Body of pancreas (tissue), 4 donors: ENCODE measurements at regions not wholly inside any gene's neighbourhood (a gene's known extent, or its start where the extent isn't known, plus 50 kb on each side); places are given as distances from the start of the nearest gene placed in this dataset.

Experiments
- ATAC-seq: fragments of 150-250 bp; one replicate; pipeline ENCODE4 v1.9.1; 2016
- DNase-seq, 4 donors: peaks; one replicate each; pipeline ENCODE4 v3.0.0-alpha.2; 2019
- H3K27ac ChIP-seq, 4 donors: fragments of 200-600 bp; sonication (generic); 1 replicate in 3 of 4; 2 replicates in 1 of 4; pipeline versions ENCODE4 v1.5.1 to v1.6.1; 2016 to 2019; ENCODE audit warnings: mild to moderate bottlenecking in 1 of 4, mixed read lengths in 1 of 4, moderate library complexity in 1 of 4
- H3K27me3 ChIP-seq, 2 donors: fragments of 200-600 bp; sonication (generic); one replicate each; pipeline ENCODE4 v1.6.0; 2016; ENCODE audit warnings: mild to moderate bottlenecking in 1 of 2
- H3K36me3 ChIP-seq, 2 donors: fragments of 200-600 bp; sonication (generic); replicated peaks in 1 of 2; 2 replicates each; pipeline ENCODE4 v1.5.1; 2016; ENCODE audit warnings: low read depth in 2 of 2; ENCODE audit not compliant: insufficient read depth in 1 of 2
- H3K4me1 ChIP-seq: fragments of 200-600 bp; sonication (generic); one replicate; pipeline ENCODE4 v1.6.0; 2016
- H3K4me3 ChIP-seq, 2 donors: fragments of 200-600 bp; sonication (generic); 1 replicate in 1 of 2; 2 replicates in 1 of 2; pipeline ENCODE4 v1.5.1; 2016 to 2019
- H3K9me3 ChIP-seq, 3 donors: fragments of 200-600 bp; sonication (generic); 1 replicate in 2 of 3; 2 replicates in 1 of 3; pipeline ENCODE4 v1.5.1; 2016
- CTCF ChIP-seq, 7 experiments: fragments of 450-650 bp in 4 of 7; fragments of 200-600 bp in 3 of 7; sonication (generic) in 3 of 7; IDR thresholded peaks; one replicate each; pipeline ENCODE4 v1.5.1; 2016 to 2019; ENCODE audit warnings: antibody characterized with exemption in 7 of 7
- POLR2A ChIP-seq, 3 donors: fragments of 450-650 bp; IDR thresholded peaks; one replicate each; pipeline ENCODE4 v1.6.1; 2016; ENCODE audit warnings: antibody characterized with exemption in 3 of 3, mild to moderate bottlenecking in 2 of 3
- WGBS, 2 donors: methylation state at CpG; one replicate each; pipeline ENCODE4 v1.1.5; 2017; 5-methylcytosine and 5-hydroxymethylcytosine counted together
- intact Hi-C: fragments of 100-400 bp; cut with DNase I; formaldehyde crosslinking; loops from one replicate; pipeline ENCODE4 v1.15.1; 2023

- Histone ChIP-seq H3K4me3 (no peak overlapping the region), H3K36me3 (no peaks in the 10 kb centered on the region), H3K27ac (no peak overlapping the region), H3K9me3 (no peaks in the 10 kb centered on the region), H3K27me3 (no peaks in the 10 kb centered on the region), H3K4me1 (no peaks in the 10 kb centered on the region)
- DNase-seq: no peak
- ATAC-seq: no peak
- TF ChIP-seq POLR2A (IDR thresholded peaks at IDR 0.05): no peak
- TF ChIP-seq CTCF (IDR thresholded peaks at IDR 0.05): no peak
- 33 to 43% methylated on average over 1 of the region's 1 CpG for WGBS, 2 donors
- intact Hi-C loops: no loop called here
Measured at GRCh38 chr5:15266841-15267240, 233.1 kb upstream of the FBXL7 start.

GRCh38 chr5:15266229-15266628 lies 233.8 kb upstream of the FBXL7 start:
- Histone ChIP-seq H3K9me3 (no peaks in the 10 kb centered on the region), H3K4me1 (no peaks in the 10 kb centered on the region), H3K36me3 (no peaks in the 10 kb centered on the region), H3K27me3 (no peaks in the 10 kb centered on the region), H3K4me3 (no peak overlapping the region), H3K27ac (no peak overlapping the region)
- TF ChIP-seq POLR2A (IDR thresholded peaks at IDR 0.05) (no peak), CTCF (IDR thresholded peaks at IDR 0.05) (no peak)
- 36 to 38% methylated on average over 1 of the region's 1 CpG for WGBS, 2 donors
- intact Hi-C loops: no loop called here
- ATAC-seq: no peak
- no peak for DNase-seq

GRCh38 chr5:15263942-15264341 lies 236.0 kb upstream of the FBXL7 start:
- ATAC-seq (no peak), DNase-seq (no peak)
- no peak for TF ChIP-seq POLR2A (IDR thresholded peaks at IDR 0.05)
- TF ChIP-seq CTCF (IDR thresholded peaks at IDR 0.05): no peak
- Histone ChIP-seq H3K4me1 (no peaks in the 10 kb centered on the region), H3K27ac (no peak overlapping the region), H3K4me3 (no peak overlapping the region), H3K9me3 (no peaks in the 10 kb centered on the region), H3K36me3 (no peaks in the 10 kb centered on the region), H3K27me3 (no peaks in the 10 kb centered on the region)
- intact Hi-C loops: no loop called here
- WGBS, 2 donors: 39 to 58% methylated on average over 1 of the region's 1 CpG

- Histone ChIP-seq H3K4me3 (no peak overlapping the region), H3K36me3 (no peaks in the 10 kb centered on the region), H3K4me1 (no peaks in the 10 kb centered on the region), H3K9me3 (no peaks in the 10 kb centered on the region), H3K27me3 (no peaks in the 10 kb centered on the region), H3K27ac (no peak overlapping the region)
- intact Hi-C loops: no loop called here
- DNase-seq (no peak), ATAC-seq (no peak)
- WGBS, 2 donors: 38 to 45% methylated on average over 2 of the region's 2 CpGs
- TF ChIP-seq POLR2A (IDR thresholded peaks at IDR 0.05) (no peak), CTCF (IDR thresholded peaks at IDR 0.05) (no peak)
Measured at GRCh38 chr5:15263406-15263805, 236.6 kb upstream of the FBXL7 start.

- intact Hi-C loops: no loop called here
- Histone ChIP-seq H3K27me3 (no peaks in the 10 kb centered on the region), H3K4me1 (no peaks in the 10 kb centered on the region), H3K27ac (no peak overlapping the region), H3K4me3 (no peak overlapping the region), H3K36me3 (no peaks in the 10 kb centered on the region), H3K9me3 (no peaks in the 10 kb centered on the region)
- no peak for DNase-seq
- TF ChIP-seq POLR2A (IDR thresholded peaks at IDR 0.05) (no peak), CTCF (IDR thresholded peaks at IDR 0.05) (no peak)
- no peak for ATAC-seq
Measured at GRCh38 chr5:15261269-15261995, 238.5 kb upstream of the FBXL7 start.
